Astrocyte (in vitro differentiated cells and primary cell): ENCODE measurements at regions not wholly inside any gene's neighbourhood (a gene's known extent, or its start where the extent isn't known, plus 50 kb on each side); places are given as distances from the start of the nearest gene placed in this dataset.

ENCODE experiments used
- EZH2 ChIP-seq: IDR thresholded peaks from 2 replicates; pipeline ENCODE4 v1.6.1; 2012; ENCODE audit warnings: mild to moderate bottlenecking, low read length, inconsistent platforms; ENCODE audit not compliant: insufficient read depth
- TF ChIP-seq, protein P1 (sequence below): IDR thresholded peaks from 2 replicates; pipeline ENCODE4 v1.5.1; 2011; ENCODE audit warnings: low read depth, mild to moderate bottlenecking, inconsistent platforms, low read length, moderate library complexity; ENCODE audit not compliant: insufficient read depth

DNA sequence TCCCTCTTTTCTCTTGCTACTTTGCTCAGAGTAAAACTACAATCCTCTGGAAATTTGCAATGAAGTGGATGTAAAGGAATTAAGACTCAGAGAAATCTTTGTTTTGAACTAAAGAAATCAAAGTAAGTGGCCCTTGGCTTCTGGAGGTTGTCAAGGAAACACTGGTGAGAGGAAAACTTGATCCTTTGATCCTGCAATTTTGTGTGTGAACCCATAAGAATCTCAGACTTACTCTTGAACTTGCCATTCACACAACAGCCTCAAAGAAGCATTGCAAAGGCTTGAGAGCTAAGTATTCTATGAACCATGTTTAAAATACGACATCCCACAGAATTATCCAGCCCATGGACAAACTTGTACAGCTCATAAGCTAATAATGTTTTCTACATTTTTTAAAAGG, 827.5 kb downstream of the TAF11L14 start:
- TF ChIP-seq, protein P1, sequence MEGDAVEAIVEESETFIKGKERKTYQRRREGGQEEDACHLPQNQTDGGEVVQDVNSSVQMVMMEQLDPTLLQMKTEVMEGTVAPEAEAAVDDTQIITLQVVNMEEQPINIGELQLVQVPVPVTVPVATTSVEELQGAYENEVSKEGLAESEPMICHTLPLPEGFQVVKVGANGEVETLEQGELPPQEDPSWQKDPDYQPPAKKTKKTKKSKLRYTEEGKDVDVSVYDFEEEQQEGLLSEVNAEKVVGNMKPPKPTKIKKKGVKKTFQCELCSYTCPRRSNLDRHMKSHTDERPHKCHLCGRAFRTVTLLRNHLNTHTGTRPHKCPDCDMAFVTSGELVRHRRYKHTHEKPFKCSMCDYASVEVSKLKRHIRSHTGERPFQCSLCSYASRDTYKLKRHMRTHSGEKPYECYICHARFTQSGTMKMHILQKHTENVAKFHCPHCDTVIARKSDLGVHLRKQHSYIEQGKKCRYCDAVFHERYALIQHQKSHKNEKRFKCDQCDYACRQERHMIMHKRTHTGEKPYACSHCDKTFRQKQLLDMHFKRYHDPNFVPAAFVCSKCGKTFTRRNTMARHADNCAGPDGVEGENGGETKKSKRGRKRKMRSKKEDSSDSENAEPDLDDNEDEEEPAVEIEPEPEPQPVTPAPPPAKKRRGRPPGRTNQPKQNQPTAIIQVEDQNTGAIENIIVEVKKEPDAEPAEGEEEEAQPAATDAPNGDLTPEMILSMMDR, result no peak
- no peak for TF ChIP-seq EZH2
